ENCODE measurements at regions not wholly inside any gene's neighbourhood (a gene's known extent, or its start where the extent isn't known, plus 50 kb on each side); places are given as distances from the start of the nearest gene placed in this dataset.

GRCh38 chr9:71609448-71609830 is 158.9 kb downstream of the CEMIP2 start:
- Histone ChIP-seq H3K4me3 (no peak overlapping the region), H3K9me3 (replicated peaks in 1 of 3) (no peaks in the 10 kb centered on the region), H3K27me3 (no peaks in the 10 kb centered on the region), H3K36me3 (replicated peaks in 1 of 2) (no peaks in the 10 kb centered on the region), H3K4me1 (replicated peaks in 1 of 2) (no peaks in the 10 kb centered on the region), H3K27ac (no peak overlapping the region)
- DNase-seq, result no peak
- intact Hi-C loops (cut with DNase I), result loop anchor here in 1 of 2 donors (5.0 kb wide), 1 partner anchor 208 kb away; no protein-coding TSS in a partner anchor
- TF ChIP-seq CTCF (IDR thresholded peaks at IDR 0.05), result no peak
- TF ChIP-seq POLR2A (IDR thresholded peaks at IDR 0.05), result no peak
- WGBS, 4 donors, result 81 to 93% (median 90%) methylated on average over 1 of the region's 1 CpG

- WGBS, 4 donors, result 72 to 77% (median 75%) methylated on average over 3 to 4 of the region's 4 CpGs
- H3K27ac ChIP-seq, result no peak overlapping the region
- H3K9me3 ChIP-seq (replicated peaks in 1 of 3), result no peaks in the 10 kb centered on the region
- TF ChIP-seq CTCF (IDR thresholded peaks at IDR 0.05), result no peak
- TF ChIP-seq POLR2A (IDR thresholded peaks at IDR 0.05), result no peak
- H3K27me3 ChIP-seq, result no peaks in the 10 kb centered on the region
- intact Hi-C loops (cut with DNase I), result loop anchor here in 1 of 2 donors (5.0 kb wide), 1 partner anchor 208 kb away; no protein-coding TSS in a partner anchor
- H3K4me1 ChIP-seq (replicated peaks in 1 of 2), result no peaks in the 10 kb centered on the region
- H3K4me3 ChIP-seq, result no peak overlapping the region
- DNase-seq, result no peak
- no peaks in the 10 kb centered on the region for H3K36me3 ChIP-seq (replicated peaks in 1 of 2)
Observed at GRCh38 chr9:71608825-71609447, 159.4 kb downstream of the CEMIP2 start.

GRCh38 chr9:71608021-71608420 is 160.3 kb downstream of the CEMIP2 start:
- DNase-seq, result no peak
- TF ChIP-seq CTCF (IDR thresholded peaks at IDR 0.05) (no peak), POLR2A (IDR thresholded peaks at IDR 0.05) (no peak)
- WGBS, 4 donors, result 81 to 93% (median 85%) methylated on average over 4 of the region's 4 CpGs
- no peaks in the 10 kb centered on the region for H3K4me1 ChIP-seq (replicated peaks in 1 of 2)
- intact Hi-C loops (cut with DNase I), result loop anchor here in 1 of 2 donors (5.0 kb wide), 1 partner anchor 209 kb away; no protein-coding TSS in a partner anchor
- no peak overlapping the region for H3K27ac ChIP-seq
- no peak overlapping the region for H3K4me3 ChIP-seq
- H3K27me3 ChIP-seq, result no peaks in the 10 kb centered on the region
- no peaks in the 10 kb centered on the region for H3K9me3 ChIP-seq (replicated peaks in 1 of 3)
- no peaks in the 10 kb centered on the region for H3K36me3 ChIP-seq (replicated peaks in 1 of 2)

- intact Hi-C loops (cut with DNase I), result loop anchor here in 1 of 2 donors (5.0 kb wide), 1 partner anchor 210 kb away; no protein-coding TSS in a partner anchor
- WGBS, 4 donors, result 81 to 87% (median 84%) methylated on average over 5 of the region's 5 CpGs
Observed at GRCh38 chr9:71607461-71607881, 160.8 kb downstream of the CEMIP2 start.

More at GRCh38 chr9:71607461-71607881, 160.8 kb downstream of the CEMIP2 start:
- no peak overlapping the region for H3K4me3 ChIP-seq
- DNase-seq, result no peak
- H3K36me3 ChIP-seq (replicated peaks in 1 of 2), result no peaks in the 10 kb centered on the region
- no peak overlapping the region for H3K27ac ChIP-seq
- TF ChIP-seq POLR2A (IDR thresholded peaks at IDR 0.05), result no peak
- no peak for TF ChIP-seq CTCF (IDR thresholded peaks at IDR 0.05)
- H3K4me1 ChIP-seq (replicated peaks in 1 of 2), result no peaks in the 10 kb centered on the region
- H3K27me3 ChIP-seq, result no peaks in the 10 kb centered on the region
- no peaks in the 10 kb centered on the region for H3K9me3 ChIP-seq (replicated peaks in 1 of 3)
